Panc1 (cell line): ENCODE measurements at regions not wholly inside any gene's neighbourhood (a gene's known extent, or its start where the extent isn't known, plus 50 kb on each side); places are given as distances from the start of the nearest gene placed in this dataset.

Source experiments
- ATAC-seq: fragments of 200-7000 bp; cut with Tn5 transposase; 2 replicates; pipeline ENCODE4 v1.9.1; 2020; ENCODE audit warnings: mild to moderate bottlenecking, moderate library complexity
- BruUV-seq: library from RNA; stranded (reverse); fragments of 400-500 nt; replicated peaks from 2 replicates; lab custom pipeline; 2021; lab: Mats Ljungman, UMichigan
- CTCF ChIA-PET: fragments of 300-600 bp; sonication (Branson Sonifier 250); formaldehyde crosslinking; loops from one replicate; lab custom pipeline; 2022; ENCODE audit warnings: antibody characterized with exemption; lab: Charles Lee
- POLR2A ChIA-PET: fragments of 300-600 bp; sonication (Branson Sonifier 250); formaldehyde crosslinking; loops from one replicate; lab custom pipeline; 2022; ENCODE audit warnings: antibody characterized with exemption; lab: Charles Lee
- DNase-seq: peaks from one replicate; pipeline ENCODE4 v3.0.0-alpha.2; 2010; ENCODE audit warnings: low read depth, low spot score
- H3K27ac ChIP-seq: 2 replicates; pipeline ENCODE4 v1.5.1; 2011; ENCODE audit warnings: mild to moderate bottlenecking, low read length, inconsistent platforms
- H3K27me3 ChIP-seq: fragments of 200-500 bp; sonication (Bioruptor generic); 2 replicates; pipeline ENCODE4 v1.6.0; 2014; ENCODE audit warnings: low read length, inconsistent platforms; ENCODE audit not compliant: control insufficient read depth, insufficient read depth
- H3K36me3 ChIP-seq: fragments of 200-500 bp; sonication (Bioruptor generic); 2 replicates; pipeline ENCODE4 v1.5.1; 2014; ENCODE audit warnings: inconsistent platforms, mild to moderate bottlenecking, low read length, moderate library complexity; ENCODE audit not compliant: control insufficient read depth, insufficient read depth
- H3K4me1 ChIP-seq: 2 replicates; pipeline ENCODE4 v1.5.1; 2011; ENCODE audit warnings: inconsistent platforms, mild to moderate bottlenecking, low read length, moderate library complexity; ENCODE audit not compliant: control insufficient read depth, insufficient read depth
- H3K4me3 ChIP-seq, 2 experiments: 2 replicates each; pipeline ENCODE4 v1.5.1; 2011 to 2012; ENCODE audit warnings: low read depth in 2 of 2, low read length in 2 of 2, mild to moderate bottlenecking in 2 of 2, inconsistent platforms in 1 of 2, moderate library complexity in 1 of 2
- H3K9me3 ChIP-seq: fragments of 200-500 bp; sonication (Bioruptor generic); 2 replicates; pipeline ENCODE4 v1.5.1; 2014; ENCODE audit warnings: low read depth, mild to moderate bottlenecking, inconsistent platforms, low read length, moderate library complexity; ENCODE audit not compliant: control insufficient read depth, insufficient read depth
- POLR2AphosphoS5 ChIP-seq: IDR thresholded peaks from 2 replicates; pipeline ENCODE4 v1.6.1; 2012; ENCODE audit warnings: mild to moderate bottlenecking, low read depth, low read length, moderate library complexity
- SIN3A ChIP-seq: IDR thresholded peaks from 2 replicates; pipeline ENCODE4 v1.6.1; 2012; ENCODE audit warnings: low read depth, mild to moderate bottlenecking, low read length, moderate library complexity, borderline replicate concordance; ENCODE audit not compliant: insufficient read depth
- TCF7L2 ChIP-seq: IDR thresholded peaks from 2 replicates; pipeline ENCODE4 v1.6.1; 2011; ENCODE audit warnings: mild to moderate bottlenecking, low read depth, low read length, inconsistent platforms
- in situ Hi-C: cut with HindIII; loops from 2 replicates; pipeline ENCODE4 v1.10.0; 2016; ENCODE audit warnings: low sequenced_read_pairs, low pct_unique_long_range_greater_than_20kb
- intact Hi-C: fragments of 100-400 bp; cut with micrococcal nuclease; formaldehyde crosslinking; loops from one replicate; pipeline ENCODE4 v1.10.0; 2022; ENCODE audit not compliant: unreplicated experiment
- TF ChIP-seq, protein P1 (sequence below), 2 experiments: IDR thresholded peaks; 2 replicates each; pipeline ENCODE4 v1.6.1; 2011 to 2012; ENCODE audit warnings: low read depth in 2 of 2, control low read depth in 1 of 2, low read length in 1 of 2, mild to moderate bottlenecking in 1 of 2, moderate library complexity in 1 of 2; ENCODE audit not compliant: insufficient read depth in 1 of 2
- TF ChIP-seq, protein P2 (sequence below): fragments of 450-650 bp; IDR thresholded peaks from 2 replicates; pipeline ENCODE4 v1.5.1; 2017; ENCODE audit warnings: mild to moderate bottlenecking

DNA sequence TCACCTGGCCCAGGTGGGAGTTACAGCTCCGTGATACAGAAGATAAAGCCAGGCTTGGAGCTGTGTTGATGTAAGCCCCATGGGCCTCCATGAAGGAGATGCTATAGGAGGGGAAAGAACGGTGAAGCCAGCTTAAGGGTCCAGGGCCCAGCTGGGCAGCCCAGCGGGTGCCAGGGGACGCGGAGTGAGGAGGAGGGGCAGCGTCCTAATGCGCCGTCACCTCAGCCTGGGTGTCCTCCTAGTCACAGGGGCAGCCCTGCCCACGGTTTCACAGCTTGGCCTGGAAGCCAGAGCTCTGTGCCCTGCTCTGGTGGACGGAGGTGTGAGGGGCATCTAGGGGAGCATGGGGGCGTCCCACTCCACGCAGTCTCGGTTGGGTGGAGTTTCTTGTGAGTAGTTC is 52.7 kb upstream of the TTC34 start:
- peaks cover 5% of the 10 kb centered on the region for H3K27me3 ChIP-seq
- H3K4me1 ChIP-seq, result no peaks in the 10 kb centered on the region
- H3K27ac ChIP-seq, result no peak overlapping the region
- CTCF ChIA-PET, result no interaction called here
- intact Hi-C loops (no loop called here), in situ Hi-C loops (no loop called here)
- no peaks in the 10 kb centered on the region for H3K36me3 ChIP-seq
- BruUV-seq, result no TSS peak
- TF ChIP-seq, protein P1, sequence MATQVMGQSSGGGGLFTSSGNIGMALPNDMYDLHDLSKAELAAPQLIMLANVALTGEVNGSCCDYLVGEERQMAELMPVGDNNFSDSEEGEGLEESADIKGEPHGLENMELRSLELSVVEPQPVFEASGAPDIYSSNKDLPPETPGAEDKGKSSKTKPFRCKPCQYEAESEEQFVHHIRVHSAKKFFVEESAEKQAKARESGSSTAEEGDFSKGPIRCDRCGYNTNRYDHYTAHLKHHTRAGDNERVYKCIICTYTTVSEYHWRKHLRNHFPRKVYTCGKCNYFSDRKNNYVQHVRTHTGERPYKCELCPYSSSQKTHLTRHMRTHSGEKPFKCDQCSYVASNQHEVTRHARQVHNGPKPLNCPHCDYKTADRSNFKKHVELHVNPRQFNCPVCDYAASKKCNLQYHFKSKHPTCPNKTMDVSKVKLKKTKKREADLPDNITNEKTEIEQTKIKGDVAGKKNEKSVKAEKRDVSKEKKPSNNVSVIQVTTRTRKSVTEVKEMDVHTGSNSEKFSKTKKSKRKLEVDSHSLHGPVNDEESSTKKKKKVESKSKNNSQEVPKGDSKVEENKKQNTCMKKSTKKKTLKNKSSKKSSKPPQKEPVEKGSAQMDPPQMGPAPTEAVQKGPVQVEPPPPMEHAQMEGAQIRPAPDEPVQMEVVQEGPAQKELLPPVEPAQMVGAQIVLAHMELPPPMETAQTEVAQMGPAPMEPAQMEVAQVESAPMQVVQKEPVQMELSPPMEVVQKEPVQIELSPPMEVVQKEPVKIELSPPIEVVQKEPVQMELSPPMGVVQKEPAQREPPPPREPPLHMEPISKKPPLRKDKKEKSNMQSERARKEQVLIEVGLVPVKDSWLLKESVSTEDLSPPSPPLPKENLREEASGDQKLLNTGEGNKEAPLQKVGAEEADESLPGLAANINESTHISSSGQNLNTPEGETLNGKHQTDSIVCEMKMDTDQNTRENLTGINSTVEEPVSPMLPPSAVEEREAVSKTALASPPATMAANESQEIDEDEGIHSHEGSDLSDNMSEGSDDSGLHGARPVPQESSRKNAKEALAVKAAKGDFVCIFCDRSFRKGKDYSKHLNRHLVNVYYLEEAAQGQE (IDR thresholded peaks at IDR 0.05; ENCODE audit: insufficient read depth in 1 of 2, low read depth in 2 of 2, low read length in 1 of 2), result no peak
- TF ChIP-seq, protein P2, sequence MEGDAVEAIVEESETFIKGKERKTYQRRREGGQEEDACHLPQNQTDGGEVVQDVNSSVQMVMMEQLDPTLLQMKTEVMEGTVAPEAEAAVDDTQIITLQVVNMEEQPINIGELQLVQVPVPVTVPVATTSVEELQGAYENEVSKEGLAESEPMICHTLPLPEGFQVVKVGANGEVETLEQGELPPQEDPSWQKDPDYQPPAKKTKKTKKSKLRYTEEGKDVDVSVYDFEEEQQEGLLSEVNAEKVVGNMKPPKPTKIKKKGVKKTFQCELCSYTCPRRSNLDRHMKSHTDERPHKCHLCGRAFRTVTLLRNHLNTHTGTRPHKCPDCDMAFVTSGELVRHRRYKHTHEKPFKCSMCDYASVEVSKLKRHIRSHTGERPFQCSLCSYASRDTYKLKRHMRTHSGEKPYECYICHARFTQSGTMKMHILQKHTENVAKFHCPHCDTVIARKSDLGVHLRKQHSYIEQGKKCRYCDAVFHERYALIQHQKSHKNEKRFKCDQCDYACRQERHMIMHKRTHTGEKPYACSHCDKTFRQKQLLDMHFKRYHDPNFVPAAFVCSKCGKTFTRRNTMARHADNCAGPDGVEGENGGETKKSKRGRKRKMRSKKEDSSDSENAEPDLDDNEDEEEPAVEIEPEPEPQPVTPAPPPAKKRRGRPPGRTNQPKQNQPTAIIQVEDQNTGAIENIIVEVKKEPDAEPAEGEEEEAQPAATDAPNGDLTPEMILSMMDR, result no peak
- no peak for TF ChIP-seq TCF7L2
- TF ChIP-seq POLR2AphosphoS5, result no peak
- no peak for TF ChIP-seq SIN3A
- DNase-seq (no peak), ATAC-seq (no peak)
- no peak overlapping the region for H3K4me3 ChIP-seq
- H3K9me3 ChIP-seq, result no peaks in the 10 kb centered on the region
- POLR2A ChIA-PET, result no interaction called here

DNA sequence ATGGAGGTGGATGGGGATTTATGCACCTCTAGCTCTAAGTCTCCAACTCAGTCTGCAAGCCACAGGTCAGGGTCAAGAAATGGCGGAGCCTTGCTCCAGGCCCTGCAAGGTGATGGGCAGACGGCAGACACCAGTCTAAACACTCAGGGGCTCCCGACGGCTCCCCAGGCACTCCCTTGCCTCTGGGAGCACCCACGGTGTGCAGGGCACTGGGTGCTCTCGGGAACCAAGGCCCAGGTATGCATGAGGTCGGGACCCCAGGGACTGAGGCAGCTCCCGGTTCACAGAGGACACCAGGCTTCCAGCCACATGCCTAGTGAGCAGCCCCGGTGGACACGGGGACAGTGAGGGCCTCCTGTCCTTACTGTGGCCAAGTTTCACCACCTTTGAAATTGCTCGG is 53.1 kb upstream of the TTC34 start:
- intact Hi-C loops, result no loop called here
- H3K27me3 ChIP-seq, result peaks cover 5% of the 10 kb centered on the region
- DNase-seq (no peak), ATAC-seq (no peak)
- no TSS peak for BruUV-seq
- no peaks in the 10 kb centered on the region for H3K9me3 ChIP-seq
- no peak overlapping the region for H3K4me3 ChIP-seq
- CTCF ChIA-PET, result no interaction called here
- H3K27ac ChIP-seq, result no peak overlapping the region
- H3K36me3 ChIP-seq, result no peaks in the 10 kb centered on the region
- POLR2A ChIA-PET, result no interaction called here
- no peak for TF ChIP-seq TCF7L2
- TF ChIP-seq SIN3A, result no peak
- TF ChIP-seq POLR2AphosphoS5, result no peak
- TF ChIP-seq, protein P2, result no peak
- TF ChIP-seq, protein P1 (IDR thresholded peaks at IDR 0.05; ENCODE audit: insufficient read depth in 1 of 2, low read depth in 2 of 2, low read length in 1 of 2), result no peak
- in situ Hi-C loops, result no loop called here
- H3K4me1 ChIP-seq, result no peaks in the 10 kb centered on the region
